22Rv1 (cell line): ENCODE measurements at regions not wholly inside any gene's neighbourhood (a gene's known extent, or its start where the extent isn't known, plus 50 kb on each side); places are given as distances from the start of the nearest gene placed in this dataset.

Source experiments
- H3K27ac ChIP-seq: fragments of 450-650 bp; 2 replicates; pipeline ENCODE4 v1.5.1; 2017
- CTCF ChIP-seq: fragments of 450-650 bp; IDR thresholded peaks from 2 replicates; pipeline ENCODE4 v1.5.1; 2017; ENCODE audit warnings: mild to moderate bottlenecking
- ZFX ChIP-seq: fragments of 450-650 bp; IDR thresholded peaks from 2 replicates; pipeline ENCODE4 v1.6.1; 2017; ENCODE audit warnings: antibody characterized with exemption, borderline replicate concordance

- TF ChIP-seq ZFX (no peak), CTCF (no peak)
- no peak overlapping the region for H3K27ac ChIP-seq
Measured at GRCh38 chr2:47301277-47301618, 67.9 kb upstream of the EPCAM start.

GRCh38 chr2:47300609-47301276 lies 68.4 kb upstream of the EPCAM start:
- TF ChIP-seq CTCF (no peak), ZFX (no peak)
- H3K27ac ChIP-seq, result no peak overlapping the region

- no peak overlapping the region for H3K27ac ChIP-seq
- TF ChIP-seq ZFX, result no peak
- TF ChIP-seq CTCF, result no peak
Measured at GRCh38 chr2:47300081-47300480, 69.0 kb upstream of the EPCAM start.

GRCh38 chr2:47299555-47299954 lies 69.6 kb upstream of the EPCAM start:
- TF ChIP-seq ZFX (no peak), CTCF (no peak)
- H3K27ac ChIP-seq, result no peak overlapping the region

- no peak overlapping the region for H3K27ac ChIP-seq
- TF ChIP-seq CTCF (no peak), ZFX (no peak)
Measured at GRCh38 chr2:47298771-47299170, 70.3 kb upstream of the EPCAM start.

- TF ChIP-seq CTCF (no peak), ZFX (no peak)
- no peak overlapping the region for H3K27ac ChIP-seq
Measured at GRCh38 chr2:47297767-47298425, 71.2 kb upstream of the EPCAM start.

GRCh38 chr2:47295981-47296635 lies 73.0 kb upstream of the EPCAM start:
- TF ChIP-seq CTCF, result no peak
- TF ChIP-seq ZFX, result no peak
- H3K27ac ChIP-seq, result no peak overlapping the region
